ENCODE measurements at regions not wholly inside any gene's neighbourhood (a gene's known extent, or its start where the extent isn't known, plus 50 kb on each side); places are given as distances from the start of the nearest gene placed in this dataset.

DNA sequence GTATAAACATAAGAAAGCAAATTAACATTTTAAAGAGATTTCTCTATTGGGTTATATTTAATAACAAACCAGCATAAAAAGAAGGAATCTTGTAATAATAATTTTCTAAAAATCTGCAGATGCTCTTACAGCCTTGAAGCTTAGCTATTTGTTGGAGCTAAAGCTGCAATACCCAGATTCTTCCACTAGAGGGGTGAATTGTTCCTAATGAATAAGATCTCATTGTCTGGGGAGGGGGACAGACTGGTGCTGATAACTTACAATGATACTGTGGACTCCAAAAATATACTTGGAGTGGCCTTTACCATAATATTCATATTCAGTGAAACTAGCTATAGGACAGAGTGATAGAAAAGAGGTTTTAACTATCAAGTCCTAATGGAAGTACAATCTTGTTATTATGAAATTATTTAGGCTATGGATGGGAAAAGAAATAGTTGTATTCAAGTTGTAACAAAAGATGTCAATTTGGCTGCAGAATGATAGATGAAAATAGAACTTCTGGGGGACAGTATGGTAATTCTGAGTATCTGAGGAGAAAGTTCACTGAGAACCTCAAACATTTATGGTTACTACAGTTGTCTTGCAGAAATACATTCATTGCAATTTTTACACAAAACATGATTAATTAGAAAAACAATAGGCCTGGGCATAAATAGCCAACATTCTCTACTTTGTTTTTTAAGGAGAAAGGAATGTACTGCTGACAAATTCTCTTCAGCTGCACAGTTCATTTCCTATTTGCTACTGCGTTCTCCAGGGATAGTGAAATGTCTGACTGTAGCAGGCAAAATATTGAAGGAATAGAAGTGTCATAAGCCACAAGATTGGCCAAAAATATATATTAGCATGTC lies 443.3 kb downstream of the GBA3 start (continued):
- TF ChIP-seq TSHZ1 (CRISPR knock-in tag; IDR thresholded peaks at IDR 0.05): no peak
- TF ChIP-seq ZNF699 (CRISPR knock-in tag; IDR thresholded peaks at IDR 0.05; ENCODE audit: insufficient replicate concordance): no peak
- TF ChIP-seq ZNF77 (CRISPR knock-in tag; IDR thresholded peaks at IDR 0.05): no peak
- TF ChIP-seq RAD21 (CRISPR knock-in tag; conservative IDR thresholded peaks at IDR 0.05 in 1 of 2, IDR thresholded peaks at IDR 0.05 in 1 of 2): peak in 1 of 2 experiments; percentile 52; a peak in 3 of 4 replicates
- TF ChIP-seq NCOA4 (IDR thresholded peaks at IDR 0.05; ENCODE audit: partially characterized antibody): no peak
- no peak for TF ChIP-seq TAL1 (IDR thresholded peaks at IDR 0.05)
- no peak for TF ChIP-seq BHLHE40 (IDR thresholded peaks at IDR 0.05; ENCODE audit: low read length)
- no peak for TF ChIP-seq MEIS2 (IDR thresholded peaks at IDR 0.05; ENCODE audit: partially characterized antibody)

Measured in K562 (cell line).